B cell (primary cell): ENCODE measurements at regions not wholly inside any gene's neighbourhood (a gene's known extent, or its start where the extent isn't known, plus 50 kb on each side); places are given as distances from the start of the nearest gene placed in this dataset.

Source experiments
- ATAC-seq: fragments of 200-7000 bp; cut with Tn5 transposase; one replicate; pipeline ENCODE4 v1.10.0; 2021; ENCODE audit warnings: low read depth, mild to moderate bottlenecking, moderate number of reproducible peaks, moderate library complexity
- CTCF ChIA-PET: fragments of 350-600 bp; sonication (Branson Sonifier 250); formaldehyde crosslinking; loops from one replicate; lab custom pipeline; 2021; ENCODE audit warnings: antibody characterized with exemption, inconsistent platforms; lab: Charles Lee
- POLR2A ChIA-PET: fragments of 350-600 bp; sonication (Branson Sonifier 250); formaldehyde crosslinking; loops from one replicate; lab custom pipeline; 2021; ENCODE audit warnings: antibody characterized with exemption; lab: Charles Lee
- DNase-seq: peaks from one replicate; pipeline ENCODE4 v3.0.0; 2013
- H2AFZ ChIP-seq: 2 replicates; pipeline ENCODE4 v1.6.1; 2012; ENCODE audit warnings: mild to moderate bottlenecking, low read depth, low read length; ENCODE audit not compliant: insufficient read depth, poor library complexity, severe bottlenecking
- H3K27ac ChIP-seq, 2 donors: 1 replicate in 1 of 2; 2 replicates in 1 of 2; pipeline ENCODE4 v1.5.1; 2012 to 2013; ENCODE audit warnings: low read length in 2 of 2, mild to moderate bottlenecking in 2 of 2, moderate library complexity in 1 of 2
- H3K27me3 ChIP-seq, 4 experiments: fragments of 200-600 bp in 1 of 4; sonication (generic) in 1 of 4; replicated peaks in 1 of 4; 1 replicate in 2 of 4; 2 replicates in 2 of 4; pipeline versions ENCODE4 v1.6.1 to v1.7.0; 2013 to 2016; ENCODE audit warnings: low read length in 3 of 4, mild to moderate bottlenecking in 2 of 4, mixed read lengths in 1 of 4, moderate library complexity in 1 of 4; ENCODE audit not compliant: insufficient read depth in 4 of 4, control insufficient read depth in 3 of 4; ENCODE audit errors: control extremely low read depth in 1 of 4
- H3K36me3 ChIP-seq, 2 experiments: replicated peaks in 1 of 2; 1 replicate in 1 of 2; 2 replicates in 1 of 2; pipeline versions ENCODE4 v1.6.1 to v1.7.1; 2013; ENCODE audit warnings: low read length in 1 of 2; ENCODE audit not compliant: insufficient read depth in 2 of 2, control insufficient read depth in 1 of 2; ENCODE audit errors: control extremely low read depth in 1 of 2, extremely low read depth in 1 of 2
- H3K4me1 ChIP-seq, 2 donors: fragments of 200-600 bp in 1 of 2; sonication (generic) in 1 of 2; 1 replicate in 1 of 2; 2 replicates in 1 of 2; pipeline versions ENCODE4 v1.5.1 to v1.6.1; 2013 to 2017; ENCODE audit warnings: low read length in 2 of 2; ENCODE audit not compliant: control insufficient read depth in 2 of 2, insufficient read depth in 2 of 2
- H3K4me2 ChIP-seq: replicated peaks from 2 replicates; pipeline ENCODE3; 2012; ENCODE audit warnings: mild to moderate bottlenecking, low read depth, low read length; ENCODE audit not compliant: poor library complexity, severe bottlenecking
- H3K4me3 ChIP-seq, 5 experiments: fragments of 200-600 bp in 1 of 5; sonication (generic) in 1 of 5; 1 replicate in 3 of 5; 2 replicates in 2 of 5; pipeline versions ENCODE4 v1.5.1 to v1.7.0; 2011 to 2016; ENCODE audit warnings: low read length in 4 of 5, mild to moderate bottlenecking in 4 of 5, low read depth in 2 of 5, control low read depth in 1 of 5, moderate library complexity in 1 of 5; ENCODE audit not compliant: insufficient read depth in 1 of 5; ENCODE audit errors: control extremely low read depth in 1 of 5, extremely low read depth in 1 of 5
- H3K79me2 ChIP-seq: fragments of 200-600 bp; sonication (generic); one replicate; pipeline ENCODE4 v1.6.0; 2016; ENCODE audit warnings: low read length; ENCODE audit not compliant: control insufficient read depth, insufficient read depth
- H3K9ac ChIP-seq: fragments of 200-600 bp; sonication (generic); 2 replicates; pipeline ENCODE4 v1.6.1; 2017; ENCODE audit warnings: mild to moderate bottlenecking, low read length, moderate library complexity
- H3K9me3 ChIP-seq, 3 donors: one replicate each; pipeline versions ENCODE4 v1.6.1 to v1.7.1; 2013; ENCODE audit warnings: low read length in 2 of 3; ENCODE audit not compliant: control insufficient read depth in 2 of 3, insufficient read depth in 1 of 3; ENCODE audit errors: control extremely low read depth in 1 of 3
- H4K20me1 ChIP-seq: 2 replicates; pipeline ENCODE4 v1.6.0; 2012; ENCODE audit warnings: mild to moderate bottlenecking, low read length; ENCODE audit not compliant: insufficient read depth, control insufficient read depth, poor library complexity, severe bottlenecking
- H3K27ac Mint-ChIP-seq: one replicate; pipeline ENCODE4 v1.8.0; 2021; ENCODE audit warnings: mixed read lengths
- H3K27me3 Mint-ChIP-seq: one replicate; pipeline ENCODE4 v1.8.0; 2021; ENCODE audit warnings: mixed read lengths
- H3K4me1 Mint-ChIP-seq: one replicate; pipeline ENCODE4 v1.8.0; 2021; ENCODE audit warnings: mixed read lengths
- H3K4me3 Mint-ChIP-seq: one replicate; pipeline ENCODE4 v1.8.0; 2021; ENCODE audit warnings: mixed read lengths
- H3K9me3 Mint-ChIP-seq: one replicate; pipeline ENCODE4 v1.8.0; 2022; ENCODE audit warnings: mixed read lengths; ENCODE audit not compliant: insufficient read depth
- CTCF ChIP-seq: fragments of 200-600 bp; IDR thresholded peaks from one replicate; pipeline ENCODE4 v1.8.0; 2022; ENCODE audit warnings: antibody characterized with exemption, mild to moderate bottlenecking
- EZH2 ChIP-seq: IDR thresholded peaks from 2 replicates; pipeline ENCODE4 v1.6.1; 2012; ENCODE audit warnings: borderline replicate concordance, low read depth, mild to moderate bottlenecking, moderate library complexity, low read length; ENCODE audit not compliant: insufficient read depth, poor library complexity, severe bottlenecking
- WGBS: methylation state at CpG from one replicate; pipeline ENCODE4 v1.1.5; 2013; ENCODE audit warnings: missing lambda C conversion rate; ENCODE audit not compliant: insufficient coverage; 5-methylcytosine and 5-hydroxymethylcytosine counted together
- intact Hi-C: fragments of 100-400 bp; cut with micrococcal nuclease; formaldehyde crosslinking; loops from one replicate; pipeline ENCODE4 v1.10.0; 2022

GRCh38 chrX:107562482-107562881, 65.8 kb upstream of the PRPS1 start:
- TF ChIP-seq CTCF, result no peak
- TF ChIP-seq EZH2, result no peak
- Mint-ChIP-seq H3K4me3 (no peak overlapping the region), H3K4me1 (no peaks in the 10 kb centered on the region), H3K27ac (no peak overlapping the region), H3K9me3 (no peaks in the 10 kb centered on the region), H3K27me3 (no peaks in the 10 kb centered on the region)
- no peak for ATAC-seq
- Histone ChIP-seq H4K20me1 (no peaks in the 10 kb centered on the region), H3K9ac (no peak overlapping the region), H3K27me3 (no peaks in the 10 kb centered on the region), H3K4me1 (no peaks in the 10 kb centered on the region), H3K9me3 (no peaks in the 10 kb centered on the region), H3K36me3 (no peaks in the 10 kb centered on the region), H3K4me3 (no peak overlapping the region), H2AFZ (no peak overlapping the region), H3K79me2 (no peaks in the 10 kb centered on the region), H3K27ac (no peak overlapping the region), H3K4me2 (no peak overlapping the region)
- 100% methylated on average over 3 of the region's 3 CpGs for WGBS
- POLR2A ChIA-PET, result no interaction called here
- CTCF ChIA-PET, result no interaction called here
- intact Hi-C loops, result no loop called here
- no peak for DNase-seq

- H3K27me3 Mint-ChIP-seq, result no peaks in the 10 kb centered on the region
- Histone ChIP-seq H3K9ac (no peak overlapping the region), H4K20me1 (no peaks in the 10 kb centered on the region), H3K79me2 (no peaks in the 10 kb centered on the region), H3K27ac (no peak overlapping the region), H3K9me3 (no peaks in the 10 kb centered on the region), H3K36me3 (no peaks in the 10 kb centered on the region), H2AFZ (no peak overlapping the region), H3K4me1 (no peaks in the 10 kb centered on the region), H3K27me3 (no peaks in the 10 kb centered on the region), H3K4me2 (no peak overlapping the region), H3K4me3 (no peak overlapping the region)
- intact Hi-C loops, result no loop called here
- no peak overlapping the region for H3K27ac Mint-ChIP-seq
- no peak overlapping the region for H3K4me3 Mint-ChIP-seq
- no peak for DNase-seq
- WGBS, result 100% methylated on average over 3 of the region's 4 CpGs
- H3K4me1 Mint-ChIP-seq, result no peaks in the 10 kb centered on the region
- ChIA-PET POLR2A (no interaction called here), CTCF (no interaction called here)
- no peaks in the 10 kb centered on the region for H3K9me3 Mint-ChIP-seq
- TF ChIP-seq CTCF (no peak), EZH2 (no peak)
- no peak for ATAC-seq
Observed at GRCh38 chrX:107563824-107564223, 64.5 kb upstream of the PRPS1 start.
